ENCODE measurements at regions not wholly inside any gene's neighbourhood (a gene's known extent, or its start where the extent isn't known, plus 50 kb on each side); places are given as distances from the start of the nearest gene placed in this dataset.

- H3K36me3 Mint-ChIP-seq = no peaks in the 10 kb centered on the region
- Histone ChIP-seq H3K79me2 (ENCODE audit: insufficient read depth, low read length) (no peaks in the 10 kb centered on the region), H3K4me1 (ENCODE audit: control insufficient read depth in 1 of 2, insufficient read depth in 2 of 2, low read length in 2 of 2) (peaks cover 22 to 29% of the 10 kb centered on the region in 2 donors), H2AFZ (ENCODE audit: insufficient read depth, low read depth, low read length, poor library complexity, severe bottlenecking) (no peak overlapping the region), H3K9ac (ENCODE audit: insufficient read depth, low read length, poor library complexity, severe bottlenecking) (no peak overlapping the region), H3K36me3 (replicated peaks in 1 of 2; ENCODE audit: control insufficient read depth in 1 of 2, insufficient read depth in 2 of 2, low read length in 2 of 2) (no peaks in the 10 kb centered on the region), H3K4me2 (replicated peaks; ENCODE audit: extremely low read depth, low read length, poor library complexity, severe bottlenecking) (no peak overlapping the region), H3K27ac (ENCODE audit: low read depth in 1 of 2, low read length in 2 of 2) (no peak overlapping the region), H3K27me3 (ENCODE audit: control insufficient read depth in 2 of 2, insufficient read depth in 2 of 2, low read length in 2 of 2) (no peaks in the 10 kb centered on the region), H3K4me3 (replicated peaks in 1 of 3; ENCODE audit: low read depth in 2 of 3, low read length in 3 of 3) (no peak overlapping the region), H4K20me1 (ENCODE audit: insufficient read depth, low read length) (no peaks in the 10 kb centered on the region), H3K9me3 (replicated peaks in 1 of 2; ENCODE audit: control insufficient read depth in 1 of 2, insufficient read depth in 1 of 2, low read length in 2 of 2) (no peaks in the 10 kb centered on the region)
- H3K27me3 Mint-ChIP-seq (ENCODE audit: low read depth in 3 of 3) = peaks cover 0 to 1% (median 0%) of the 10 kb centered on the region in 3 donors
- TF ChIP-seq CTCF (IDR thresholded peaks at IDR 0.05) = no peak
- peaks cover 0 to 2% (median 0%) of the 10 kb centered on the region in 7 donors for H3K9me3 Mint-ChIP-seq
- intact Hi-C loops (cut with micrococcal nuclease) = no loop called here
- no peak overlapping the region for H3K4me3 Mint-ChIP-seq
- WGBS (ENCODE audit: insufficient coverage) = 57% methylated on average over 3 of the region's 5 CpGs
- peak in 1 of 3 donors; percentile 17 for DNase-seq
- H3K4me1 Mint-ChIP-seq = peaks cover 32% of the 10 kb centered on the region
- H3K27ac Mint-ChIP-seq = no peak overlapping the region
These were observed 179.2 kb upstream of the PDE3A start for GRCh38 chr12:20188930-20189653.

- no peaks in the 10 kb centered on the region for H3K36me3 ChIP-seq (replicated peaks in 1 of 2; ENCODE audit: control insufficient read depth in 1 of 2, insufficient read depth in 2 of 2, low read length in 2 of 2)
- no peak overlapping the region for H3K4me3 ChIP-seq (replicated peaks in 1 of 3; ENCODE audit: low read depth in 2 of 3, low read length in 3 of 3)
- WGBS (ENCODE audit: insufficient coverage) = 83% methylated on average over 1 of the region's 2 CpGs
- Mint-ChIP-seq H3K9me3 (peaks cover 0 to 2% (median 0%) of the 10 kb centered on the region in 7 donors), H3K27ac (no peak overlapping the region), H3K4me3 (no peak overlapping the region), H3K4me1 (peaks cover 30% of the 10 kb centered on the region), H3K36me3 (no peaks in the 10 kb centered on the region), H3K27me3 (ENCODE audit: low read depth in 3 of 3) (peaks cover 0 to 1% (median 0%) of the 10 kb centered on the region in 3 donors)
- H3K4me1 ChIP-seq (ENCODE audit: control insufficient read depth in 1 of 2, insufficient read depth in 2 of 2, low read length in 2 of 2) = peaks cover 22 to 29% of the 10 kb centered on the region in 2 donors
- DNase-seq = no peak
- intact Hi-C loops (cut with micrococcal nuclease) = no loop called here
- no peaks in the 10 kb centered on the region for H4K20me1 ChIP-seq (ENCODE audit: insufficient read depth, low read length)
- no peak overlapping the region for H2AFZ ChIP-seq (ENCODE audit: insufficient read depth, low read depth, low read length, poor library complexity, severe bottlenecking)
- no peak for TF ChIP-seq CTCF (IDR thresholded peaks at IDR 0.05)
- H3K27ac ChIP-seq (ENCODE audit: low read depth in 1 of 2, low read length in 2 of 2) = no peak overlapping the region
- H3K9ac ChIP-seq (ENCODE audit: insufficient read depth, low read length, poor library complexity, severe bottlenecking) = no peak overlapping the region
- H3K27me3 ChIP-seq (ENCODE audit: control insufficient read depth in 2 of 2, insufficient read depth in 2 of 2, low read length in 2 of 2) = no peaks in the 10 kb centered on the region
- no peaks in the 10 kb centered on the region for H3K9me3 ChIP-seq (replicated peaks in 1 of 2; ENCODE audit: control insufficient read depth in 1 of 2, insufficient read depth in 1 of 2, low read length in 2 of 2)
- H3K4me2 ChIP-seq (replicated peaks; ENCODE audit: extremely low read depth, low read length, poor library complexity, severe bottlenecking) = no peak overlapping the region
- no peaks in the 10 kb centered on the region for H3K79me2 ChIP-seq (ENCODE audit: insufficient read depth, low read length)
These were observed 178.6 kb upstream of the PDE3A start for GRCh38 chr12:20189767-20190166.
